NOMO-1 treated with DMSO at 0.1 percent for 48 hours (cell line): ENCODE measurements at regions not wholly inside any gene's neighbourhood (a gene's known extent, or its start where the extent isn't known, plus 50 kb on each side); places are given as distances from the start of the nearest gene placed in this dataset.

Source experiments
- DNase-seq: peaks from one replicate; lab custom pipeline; 2025; ENCODE audit not compliant: unreplicated experiment; lab: John Stamatoyannopoulos, UW

DNA sequence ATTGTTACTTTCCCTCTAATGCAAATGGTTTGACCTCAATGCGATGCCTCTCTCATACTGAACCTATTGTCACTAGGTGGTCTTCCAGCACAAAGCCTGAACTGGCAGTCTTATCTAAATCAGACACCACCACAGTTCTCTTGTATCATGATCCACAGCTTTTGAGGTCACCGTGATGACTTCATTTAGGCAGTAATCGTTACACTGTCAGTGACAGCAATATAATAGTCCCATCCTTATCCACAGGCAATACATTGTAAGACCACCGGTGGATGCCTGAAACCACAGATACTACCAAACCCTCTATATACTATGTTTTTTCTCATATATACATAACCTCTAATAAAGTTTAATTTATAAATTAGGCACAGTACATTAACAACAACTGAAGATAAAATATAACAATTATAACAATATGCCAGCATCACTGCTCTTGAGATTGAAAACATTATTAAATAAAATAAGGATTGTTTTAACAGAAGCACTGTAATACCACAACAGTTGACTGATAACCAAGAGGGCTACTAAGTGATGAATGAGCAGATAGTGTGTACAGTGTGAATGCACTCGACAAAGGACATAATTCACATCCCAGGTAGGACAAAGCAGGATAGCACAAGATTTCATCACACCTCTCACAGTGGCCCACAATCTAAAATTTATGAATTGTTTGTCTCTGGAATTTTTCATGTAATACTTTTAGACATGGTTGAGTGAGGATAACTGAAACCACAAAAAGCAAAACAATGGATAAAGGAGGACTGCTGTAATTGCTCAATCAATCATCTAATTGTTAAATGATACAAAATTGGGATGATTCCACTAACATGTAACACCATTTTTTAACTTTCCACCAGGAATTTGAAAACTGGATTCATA lies 419.4 kb downstream of the CENPC start:
- no peak for DNase-seq

DNA sequence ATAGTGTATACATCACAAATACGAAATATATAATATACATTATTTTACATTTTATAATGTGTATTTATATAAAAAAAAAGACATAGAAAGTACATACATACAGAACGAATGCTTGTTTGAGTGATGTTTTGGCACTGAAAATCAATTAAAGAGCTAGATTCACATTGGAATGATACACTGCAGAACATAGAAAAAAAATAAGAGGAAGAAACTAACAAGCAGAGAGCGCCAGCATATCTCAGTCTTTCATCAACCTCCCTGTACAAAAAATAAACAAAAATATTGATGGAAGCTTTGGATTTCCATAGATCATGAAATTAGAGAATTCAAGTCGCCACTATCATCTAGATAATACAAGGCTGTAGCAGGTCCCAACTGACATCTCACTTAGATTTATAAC lies 420.6 kb downstream of the CENPC start:
- no peak for DNase-seq

DNA sequence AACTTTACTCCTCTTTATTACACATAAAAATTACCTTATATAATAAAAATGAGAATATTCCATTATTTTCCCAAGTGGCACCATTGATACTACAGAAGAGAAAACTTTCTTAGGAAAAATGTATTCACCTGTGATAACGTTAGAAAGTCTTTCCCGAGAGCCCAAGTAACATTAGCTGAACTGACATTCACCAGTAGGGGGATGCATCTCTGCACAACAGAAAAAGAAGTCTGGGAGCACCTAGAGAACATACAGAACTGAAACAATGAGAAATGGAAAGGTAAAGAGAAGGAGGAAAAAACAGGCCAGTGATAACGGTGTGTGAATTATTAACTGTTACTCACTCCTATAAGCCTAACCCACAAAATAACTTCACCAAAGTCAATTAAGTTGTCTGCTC lies 423.3 kb downstream of the CENPC start:
- DNase-seq: no peak

GRCh38 chr4:67120369-67120768 lies 424.9 kb downstream of the CENPC start:
- no peak for DNase-seq

- DNase-seq: no peak
These were observed 436.0 kb downstream of the CENPC start for GRCh38 chr4:67109276-67109675.

DNA sequence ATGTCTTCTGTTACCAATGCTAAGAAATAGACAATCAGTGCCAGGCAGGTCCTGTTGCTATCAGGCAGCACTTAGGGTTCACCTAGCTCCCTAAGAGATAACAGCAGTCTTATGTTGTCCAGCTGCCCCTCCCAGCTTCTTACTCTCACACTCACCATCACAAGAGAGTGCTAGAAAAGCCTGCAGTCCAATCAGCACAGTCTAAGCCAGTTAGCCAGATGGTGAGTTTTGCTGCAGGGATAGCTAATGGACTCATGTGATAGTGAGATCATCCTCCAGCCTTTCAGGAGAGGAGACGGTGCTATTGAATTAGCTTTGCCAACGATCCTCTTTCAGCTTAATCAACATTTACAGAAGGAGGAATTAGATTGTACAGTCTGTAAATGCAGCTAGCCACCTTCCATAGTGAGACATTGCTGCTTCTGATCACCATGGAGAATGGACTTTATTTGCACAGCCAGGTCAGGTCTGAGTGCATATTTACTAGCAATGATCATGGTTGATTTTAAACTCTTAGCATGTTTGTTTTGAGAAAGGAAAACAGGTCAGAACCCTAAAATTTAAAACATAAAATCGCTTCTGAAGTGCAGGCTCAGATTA lies 438.3 kb downstream of the CENPC start:
- no peak for DNase-seq

- no peak for DNase-seq
These were observed 441.2 kb downstream of the CENPC start for GRCh38 chr4:67104145-67104544.

DNA sequence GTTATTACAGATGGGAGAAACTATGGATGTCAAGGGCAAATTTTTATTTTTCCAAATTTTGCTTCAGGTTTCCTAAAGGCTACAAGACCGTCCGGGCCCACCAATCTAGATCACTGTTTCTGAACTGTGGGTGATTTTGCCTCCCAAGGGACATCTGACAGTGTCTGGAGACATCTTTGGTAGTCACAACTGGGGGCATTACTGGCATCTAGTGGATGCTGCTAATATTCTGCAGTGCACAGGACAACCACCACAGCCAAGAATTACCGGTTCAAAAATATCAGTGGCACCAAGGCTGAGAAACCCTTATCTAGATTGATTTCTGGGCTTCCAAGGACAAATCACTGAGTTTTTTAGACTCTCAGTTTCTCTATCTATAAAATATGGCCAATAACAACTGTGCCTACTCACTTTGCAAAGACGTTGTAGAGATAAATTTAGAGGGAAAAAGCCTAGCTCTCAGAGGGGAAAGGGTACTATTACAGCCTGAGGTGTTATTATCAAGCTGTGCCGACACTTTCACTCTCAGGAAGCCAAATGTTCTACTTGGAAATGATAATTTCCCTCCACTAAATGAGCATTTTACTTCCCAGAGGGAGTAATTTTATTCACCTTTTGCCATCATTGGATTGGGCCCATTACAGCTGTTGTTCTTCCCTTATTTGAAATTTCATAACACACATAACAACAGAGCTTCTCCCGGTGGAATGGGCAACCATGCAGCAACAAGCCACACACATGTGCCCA lies 442.1 kb downstream of the CENPC start:
- DNase-seq: no peak

GRCh38 chr4:67101612-67102011 lies 443.7 kb downstream of the CENPC start:
- no peak for DNase-seq

- no peak for DNase-seq
These were observed 453.0 kb downstream of the CENPC start for GRCh38 chr4:67092351-67092750.

DNA sequence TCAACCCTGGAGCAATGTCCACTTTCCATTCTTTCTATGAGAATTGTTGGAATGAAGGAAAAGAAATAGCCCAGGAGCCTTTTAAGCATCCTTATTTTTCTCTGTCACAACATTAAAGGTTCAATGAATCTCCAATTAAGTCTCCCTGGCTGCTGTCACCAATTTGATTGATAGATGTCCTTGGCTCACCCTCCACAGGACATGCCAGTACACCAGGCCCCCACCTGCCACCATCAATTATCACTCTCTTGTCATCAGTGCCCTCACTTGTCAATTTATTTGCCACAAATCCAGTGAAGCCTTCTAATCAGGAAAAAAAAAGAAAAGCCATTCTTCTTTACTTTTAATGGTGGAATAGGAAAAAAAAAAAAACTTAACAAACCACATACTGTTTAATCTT lies 453.6 kb downstream of the CENPC start:
- DNase-seq: no peak

DNA sequence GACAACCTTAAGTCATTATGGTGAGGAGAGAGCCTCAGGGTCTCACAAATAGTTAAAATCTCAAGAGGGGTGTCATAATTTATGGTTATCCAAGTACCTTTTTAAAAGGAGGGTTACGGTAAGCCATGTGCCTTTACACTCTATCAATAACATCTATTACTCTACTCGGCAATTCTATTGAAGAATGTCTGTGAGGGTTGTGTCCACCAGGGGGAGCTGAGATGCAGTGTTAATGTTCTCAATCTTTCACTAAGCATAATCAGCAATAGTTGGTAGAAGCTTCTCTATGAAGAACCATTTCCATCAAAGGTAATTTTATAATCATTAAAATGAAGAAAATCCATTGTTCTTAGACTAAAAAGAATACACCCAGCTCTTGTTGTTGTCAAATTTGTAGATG lies 457.4 kb downstream of the CENPC start:
- peak; percentile 8 for DNase-seq

- no peak for DNase-seq
These were observed 460.5 kb downstream of the CENPC start for GRCh38 chr4:67084783-67085182.

DNA sequence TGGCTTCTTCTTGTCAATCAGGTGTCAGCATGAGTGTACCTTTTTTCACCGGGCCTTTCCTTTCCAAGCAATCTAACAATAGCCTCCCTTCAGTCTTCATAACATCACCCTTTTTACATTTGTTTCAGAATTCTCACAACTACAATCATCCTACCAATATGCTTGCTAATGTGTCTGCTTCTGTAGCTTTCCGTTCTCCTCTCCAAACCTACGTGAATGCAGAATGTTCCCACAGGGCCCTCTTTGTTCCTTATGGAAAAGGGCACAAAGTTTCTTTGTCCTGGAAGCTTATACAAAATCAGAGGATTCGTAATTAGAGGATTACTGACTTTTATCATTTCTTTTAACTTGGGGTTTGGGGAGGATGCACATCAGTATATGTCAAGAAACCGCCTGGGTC lies 461.8 kb downstream of the CENPC start:
- DNase-seq: no peak

DNA sequence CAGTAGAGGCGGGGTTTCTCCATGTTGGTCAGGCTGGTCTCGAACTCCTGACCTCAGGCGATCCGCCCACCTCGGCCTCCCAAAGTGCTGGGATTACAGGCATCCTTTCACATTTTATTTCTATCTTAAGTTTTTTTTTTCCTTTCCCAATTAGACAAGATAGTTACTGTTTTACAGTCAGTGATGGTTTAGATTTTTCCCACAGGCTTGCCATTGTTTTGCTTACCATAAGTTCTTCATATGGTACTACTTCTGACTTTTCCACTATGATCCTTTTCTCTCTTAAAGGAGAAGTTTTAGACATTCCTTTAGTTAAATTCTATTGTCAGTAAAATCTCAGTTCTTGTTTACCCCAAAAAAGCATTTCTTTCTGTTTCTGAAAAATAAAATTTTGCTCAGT lies 462.6 kb downstream of the CENPC start:
- DNase-seq: no peak

GRCh38 chr4:67080046-67080557 lies 465.2 kb downstream of the CENPC start:
- DNase-seq: no peak

- DNase-seq: no peak
These were observed 473.7 kb downstream of the CENPC start for GRCh38 chr4:67071641-67072040.

- no peak for DNase-seq
These were observed 490.0 kb downstream of the CENPC start for GRCh38 chr4:67055319-67055718.

- no peak for DNase-seq
These were observed 490.4 kb downstream of the CENPC start for GRCh38 chr4:67054896-67055295.

DNA sequence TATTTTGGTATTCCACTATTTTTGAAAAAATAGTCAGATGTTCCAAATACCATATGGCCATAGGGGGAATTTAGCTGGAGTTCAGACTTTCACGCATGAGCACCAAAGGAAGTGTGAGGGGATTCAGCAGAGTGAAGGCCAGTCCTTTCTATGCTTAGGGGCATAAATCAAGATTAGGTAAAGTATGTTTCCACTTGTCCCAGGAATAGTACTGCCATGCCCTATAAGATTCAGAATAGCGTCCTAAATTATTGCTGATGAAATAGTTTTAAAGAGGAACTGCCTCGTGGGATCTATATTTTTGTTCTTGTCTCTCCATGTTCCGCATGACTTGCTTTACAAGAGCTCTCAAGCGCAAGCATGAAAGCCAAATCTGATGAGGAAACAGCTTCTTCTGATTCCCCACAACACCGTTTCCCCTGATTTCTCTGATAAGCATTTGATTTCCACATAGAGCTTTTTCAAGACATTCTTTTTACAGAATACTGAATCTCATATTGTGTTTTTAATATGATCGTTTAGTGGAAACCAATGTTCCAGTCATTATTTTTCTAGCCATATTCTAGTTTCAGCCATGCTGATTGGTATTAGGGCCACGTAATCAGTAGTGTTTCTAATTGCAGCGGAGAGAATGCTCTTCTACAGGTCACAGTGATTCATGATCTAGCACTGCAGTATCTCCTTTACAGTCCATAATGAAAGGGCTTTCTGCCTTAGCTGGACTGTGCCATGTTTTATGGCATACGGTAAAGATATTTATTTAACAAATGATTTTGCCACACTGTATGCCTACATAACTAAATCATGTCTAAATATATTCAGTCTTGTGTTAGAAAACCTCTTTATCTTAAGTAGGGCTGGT lies 492.3 kb downstream of the CENPC start:
- no peak for DNase-seq
